UCSD-AML1 (cell line): ENCODE measurements at regions not wholly inside any gene's neighbourhood (a gene's known extent, or its start where the extent isn't known, plus 50 kb on each side); places are given as distances from the start of the nearest gene placed in this dataset.
A peak's percentile ranks its signal among the peaks of the same experiment; 100 is the strongest.
"Not testable (repeated sequence)": the region's sequence is repeated elsewhere in the genome, so short reads cannot be mapped to it uniquely, and the experiment has no call there.

Experiments
- DNase-seq: peaks from one replicate; lab custom pipeline; 2025; ENCODE audit not compliant: unreplicated experiment; lab: John Stamatoyannopoulos, UW

DNA sequence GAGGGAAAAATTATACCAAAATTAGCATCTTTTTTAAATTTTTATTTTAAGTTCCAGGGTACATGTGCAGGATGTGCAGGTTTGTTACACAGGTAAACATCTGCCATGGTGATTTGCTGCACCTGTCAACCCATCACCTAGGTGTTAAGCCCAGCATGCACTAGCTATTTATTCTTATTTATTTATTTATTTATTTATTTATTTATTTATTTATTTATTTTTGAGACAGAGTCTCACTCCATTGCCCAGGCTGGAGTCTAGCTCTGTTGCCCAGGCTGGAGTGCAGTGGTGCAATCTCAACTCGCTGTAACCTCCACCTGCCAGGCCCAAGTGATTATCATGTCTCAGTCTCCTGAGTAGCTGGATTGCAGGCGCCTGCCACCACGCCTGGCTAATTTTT is 137.7 kb upstream of the NEBL start:
- not testable (repeated sequence) for DNase-seq

DNA sequence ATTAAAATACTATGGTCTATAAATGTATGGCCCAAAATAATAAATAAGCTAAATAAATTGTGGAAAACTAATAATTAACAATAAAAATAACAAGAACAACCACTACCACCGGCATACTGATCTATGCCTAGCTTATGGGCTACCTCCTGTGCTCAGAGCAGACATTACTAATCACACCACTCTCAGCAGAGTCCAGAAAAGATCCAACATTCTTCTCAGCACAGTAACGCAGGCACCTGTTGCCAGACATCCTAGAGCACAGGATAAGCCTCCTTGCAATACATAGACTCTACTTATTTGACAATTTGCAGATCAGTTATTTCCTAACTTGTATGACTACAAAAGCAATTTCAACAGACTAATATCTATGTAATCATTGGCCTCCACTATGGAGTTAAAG is 137.1 kb upstream of the NEBL start:
- DNase-seq = no peak

DNA sequence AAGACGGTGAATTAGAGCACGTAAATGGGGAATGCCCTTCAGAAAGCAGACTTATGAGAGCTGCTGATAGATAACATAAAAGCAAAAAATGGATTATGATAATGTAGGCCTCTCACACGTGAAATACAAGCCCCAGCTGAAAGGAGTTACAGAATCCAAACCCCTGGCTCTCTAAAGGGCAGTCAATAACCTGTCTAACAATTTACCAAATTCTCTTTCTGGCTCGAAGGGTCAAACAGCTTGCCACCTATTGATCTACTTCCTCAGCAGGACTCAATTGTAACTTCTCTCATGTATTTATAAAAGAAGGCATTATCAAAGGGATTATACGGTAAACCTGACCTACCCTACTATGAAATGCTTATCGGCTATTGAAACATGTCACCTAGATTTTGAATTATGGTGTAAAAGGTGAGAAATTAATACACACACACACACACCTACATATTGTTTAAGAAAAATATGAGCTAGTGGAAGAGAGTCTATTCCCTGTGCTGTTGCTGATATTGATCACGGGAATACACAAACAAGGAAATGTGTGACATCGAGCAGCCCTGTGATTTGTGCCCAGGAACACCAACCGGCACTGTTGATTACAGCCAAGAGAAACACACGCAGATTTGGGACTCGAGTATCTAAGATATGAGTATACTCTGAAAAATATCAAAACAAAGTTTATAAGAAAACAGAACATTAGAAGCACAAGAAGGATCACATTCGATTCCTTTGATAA is 135.6 kb upstream of the NEBL start:
- no peak for DNase-seq

- no peak for DNase-seq
Measured at GRCh38 chr10:21031232-21031795, 134.2 kb upstream of the NEBL start.

- no peak for DNase-seq
Measured at GRCh38 chr10:21030091-21030490, 133.0 kb upstream of the NEBL start.

GRCh38 chr10:21022821-21023220 is 125.7 kb upstream of the NEBL start:
- no peak for DNase-seq

- no peak for DNase-seq
Measured at GRCh38 chr10:21021843-21022594, 124.9 kb upstream of the NEBL start.

DNA sequence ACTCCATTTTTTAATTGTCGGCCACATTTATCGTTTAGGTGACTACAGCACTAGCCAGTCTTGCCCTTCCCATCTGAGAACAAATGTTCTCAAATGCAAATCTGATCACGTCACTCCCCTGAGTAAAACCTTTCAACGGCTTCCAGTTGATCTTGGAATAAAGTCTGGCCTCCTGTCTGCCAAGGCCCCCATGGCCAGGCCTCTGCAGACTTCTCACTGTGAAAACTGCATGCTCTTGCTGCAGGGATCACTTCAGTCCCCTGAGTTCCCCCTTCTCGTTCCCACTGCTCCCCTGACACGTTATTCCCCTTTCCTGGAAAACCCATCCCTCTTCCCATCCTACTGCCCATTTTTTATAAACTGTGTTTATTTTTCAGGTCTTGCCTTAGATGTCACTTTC is 124.1 kb upstream of the NEBL start:
- DNase-seq = no peak

DNA sequence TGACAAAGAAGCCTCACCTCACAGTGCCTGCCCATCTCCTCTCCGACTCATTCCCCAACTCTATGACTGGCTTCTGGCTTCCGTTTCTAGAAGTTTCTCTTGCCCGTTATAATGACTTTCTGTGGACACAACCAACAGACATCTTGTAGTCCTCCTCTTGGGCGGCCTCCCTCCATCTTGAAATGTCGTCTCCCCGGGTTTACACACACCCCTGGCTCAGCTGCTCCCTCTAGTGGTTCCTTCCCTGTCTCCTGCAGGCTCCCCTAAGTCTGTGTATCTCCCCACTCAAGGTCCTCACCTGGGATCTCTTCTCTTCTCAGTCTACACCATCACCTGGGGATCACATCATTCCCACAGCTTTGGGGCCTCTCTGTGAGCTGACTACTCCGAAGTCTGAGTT is 123.4 kb upstream of the NEBL start:
- DNase-seq = peak; percentile 11

- DNase-seq = no peak
Measured at GRCh38 chr10:21019436-21019835, 122.3 kb upstream of the NEBL start.

- no peak for DNase-seq
Measured at GRCh38 chr10:21015851-21016250, 118.7 kb upstream of the NEBL start.

DNA sequence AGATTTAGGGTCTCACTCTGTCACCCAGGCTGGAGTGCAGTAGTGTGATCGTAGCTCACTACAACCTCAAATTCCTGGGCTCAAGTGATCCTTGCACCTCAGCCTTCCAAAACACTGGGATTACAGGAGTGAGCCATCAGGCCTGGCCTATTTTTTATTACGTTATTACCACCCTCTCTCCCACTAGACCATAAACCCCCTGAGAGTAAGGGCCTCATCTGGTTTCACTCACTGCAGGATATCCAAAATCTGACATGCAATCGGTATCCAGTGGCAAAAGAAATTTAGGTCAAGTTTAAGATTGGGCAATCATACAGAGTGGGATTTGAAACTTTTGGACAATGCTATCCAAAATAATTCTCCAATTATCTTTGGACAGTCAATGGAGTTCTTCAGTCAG is 117.0 kb upstream of the NEBL start:
- DNase-seq = no peak

DNA sequence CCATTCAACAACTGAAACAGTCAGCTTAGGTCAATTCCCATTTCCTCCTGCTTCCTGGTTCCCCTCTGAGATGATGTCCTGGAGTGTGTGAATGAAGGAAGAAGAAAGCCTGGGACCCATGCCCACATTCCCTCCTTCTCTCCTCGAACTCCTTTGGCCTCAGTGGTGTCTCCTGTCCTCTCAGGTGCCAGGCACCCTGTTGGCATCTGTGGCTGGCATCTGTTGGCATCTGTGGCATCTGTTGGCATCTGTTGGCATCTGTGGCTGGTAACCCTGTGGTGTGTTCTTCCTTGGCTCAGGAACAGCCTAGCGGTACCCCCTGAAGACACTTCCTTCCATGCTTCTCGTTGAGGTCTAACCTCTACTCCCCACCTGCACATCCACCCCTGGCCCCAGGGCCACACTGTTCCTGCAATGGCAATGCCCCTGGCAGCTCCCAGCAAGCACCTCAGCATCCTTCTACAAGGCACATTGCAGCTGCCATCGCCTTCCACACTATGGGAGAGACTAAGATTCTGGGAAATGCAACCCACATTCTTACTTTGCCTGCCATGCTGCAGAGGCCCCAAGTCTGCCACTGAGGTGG is 114.4 kb upstream of the NEBL start:
- DNase-seq = no peak

DNA sequence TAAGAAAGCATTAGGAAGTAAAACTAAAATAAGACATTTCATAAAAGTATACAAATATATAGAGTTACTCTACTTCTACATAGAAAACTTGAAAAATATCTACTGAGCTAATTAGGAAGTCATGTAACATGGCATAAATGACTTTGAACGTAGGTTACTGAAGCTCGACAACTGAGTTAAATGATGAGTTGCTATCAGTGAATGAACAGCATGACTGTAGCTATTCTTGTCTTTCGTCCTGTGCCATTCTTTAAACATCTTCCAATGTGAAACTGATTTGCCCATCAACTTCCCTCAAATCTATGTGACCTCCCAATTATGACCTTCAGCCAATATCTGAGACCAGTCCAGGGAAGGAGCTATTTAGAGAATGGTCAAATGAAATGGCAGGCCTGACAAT is 113.5 kb upstream of the NEBL start:
- no peak for DNase-seq

GRCh38 chr10:21003240-21003822 is 106.2 kb upstream of the NEBL start:
- no peak for DNase-seq

DNA sequence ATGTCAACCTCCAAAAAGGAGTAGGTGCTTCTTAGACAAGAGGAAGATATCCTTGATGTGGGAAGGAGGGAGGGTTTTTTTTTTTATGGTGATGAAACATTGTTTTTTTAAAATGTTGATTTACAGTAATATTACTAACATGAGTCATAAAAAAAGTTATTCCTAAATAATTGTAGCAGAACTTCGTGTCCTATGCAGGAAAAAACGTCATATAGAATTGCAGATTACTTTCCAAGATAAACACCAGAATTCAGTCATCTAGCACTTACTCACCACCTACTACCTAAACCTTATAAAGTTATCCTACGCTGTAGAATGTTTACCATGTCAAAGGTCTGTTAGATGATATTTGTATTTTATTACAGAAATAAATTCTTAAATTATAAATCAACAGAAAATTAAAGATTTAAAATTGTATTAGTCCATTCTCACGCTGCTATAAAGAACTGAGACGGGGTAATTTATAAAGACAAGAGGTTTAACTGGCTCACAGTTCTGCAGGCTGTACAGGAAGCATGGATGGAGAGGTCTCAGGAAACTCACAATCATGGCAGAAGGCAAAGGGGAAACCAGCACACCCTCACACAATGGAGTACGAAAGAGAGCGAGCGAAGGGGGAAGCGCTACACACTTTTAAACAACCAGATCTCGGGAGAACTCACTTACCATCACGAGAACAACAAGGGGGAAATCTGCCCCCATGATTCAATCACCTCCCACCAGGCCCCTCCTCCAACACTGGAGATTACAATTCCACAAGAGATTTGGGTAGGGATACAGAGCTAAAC is 105.2 kb upstream of the NEBL start:
- DNase-seq = no peak

DNA sequence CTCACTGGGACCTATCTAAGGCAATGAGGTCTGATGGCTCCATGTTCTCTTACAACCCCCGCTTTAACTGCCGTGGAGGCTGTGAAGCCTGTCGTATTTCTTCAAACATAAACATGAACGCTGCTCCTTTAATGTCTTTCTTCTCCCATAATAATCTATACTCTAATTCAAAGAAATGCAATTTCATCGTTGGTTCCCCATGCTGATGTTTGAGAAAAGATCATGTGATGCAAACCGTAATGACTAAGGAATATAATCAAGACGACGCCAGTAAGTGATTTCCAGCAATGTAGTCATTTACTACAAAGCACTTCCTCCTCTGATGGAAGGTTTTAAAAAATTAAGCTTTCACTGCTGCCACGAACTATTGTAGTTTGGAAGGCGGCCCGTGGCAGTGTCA is 102.6 kb upstream of the NEBL start:
- no peak for DNase-seq

DNA sequence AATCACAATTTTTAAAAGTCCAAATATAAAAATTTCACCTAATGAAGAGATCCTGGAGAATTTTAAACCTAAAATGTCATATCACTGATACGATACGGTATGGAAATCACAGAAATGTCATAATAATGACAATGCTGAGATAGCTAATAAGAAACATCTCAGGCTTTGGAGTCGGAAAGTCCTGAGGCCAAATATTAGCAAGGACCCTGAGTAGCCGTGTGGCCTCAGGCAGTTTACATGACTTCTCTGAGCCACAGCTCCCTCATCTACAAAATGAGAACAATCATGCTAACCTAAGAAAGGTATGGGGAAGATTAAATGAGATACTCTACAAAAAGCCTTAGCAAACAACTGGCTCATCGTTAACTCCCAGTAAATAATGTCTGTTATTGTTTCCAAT is 100.9 kb upstream of the NEBL start:
- no peak for DNase-seq

DNA sequence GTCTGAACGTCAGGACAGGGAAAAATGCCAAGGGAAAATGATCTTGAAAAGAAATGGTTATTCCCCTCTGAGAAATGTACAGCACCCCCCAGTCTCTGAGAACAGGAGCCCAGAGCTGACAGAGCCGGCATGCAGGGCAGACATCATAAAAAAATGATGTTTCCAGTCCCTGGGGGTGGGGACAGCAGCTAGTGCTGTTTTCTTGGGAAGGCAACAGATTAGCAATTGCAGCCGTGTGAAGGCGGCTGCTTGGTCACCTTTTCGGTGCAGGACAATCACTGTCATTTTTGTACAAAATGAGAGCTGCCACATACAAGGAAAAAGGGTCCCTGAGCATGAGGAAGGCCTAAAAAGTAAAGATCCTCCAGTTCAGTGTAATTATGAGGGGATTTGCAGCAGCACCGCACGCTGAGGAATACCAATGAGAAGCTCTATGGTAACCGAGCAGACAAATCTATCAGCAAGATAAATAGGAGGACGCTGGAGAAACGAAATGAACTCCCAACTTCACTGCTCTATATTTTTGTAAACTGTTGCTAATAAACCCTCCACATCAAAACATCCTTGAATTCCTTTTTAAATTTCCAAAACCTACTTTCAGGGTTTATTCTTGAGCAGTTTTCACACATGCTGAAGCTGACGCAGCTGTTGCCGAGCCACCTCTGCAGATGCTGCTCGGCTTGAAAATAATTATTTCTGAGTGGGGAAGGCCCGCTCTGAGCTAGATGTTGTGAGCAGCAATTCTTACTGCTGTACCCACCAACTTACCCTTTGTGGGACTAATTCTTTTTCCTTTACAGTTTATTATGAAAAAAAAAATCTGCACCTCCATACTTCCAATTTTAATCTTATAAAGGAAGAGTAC is 98.2 kb upstream of the NEBL start:
- DNase-seq = no peak
